ENCODE measurements at regions not wholly inside any gene's neighbourhood (a gene's known extent, or its start where the extent isn't known, plus 50 kb on each side); places are given as distances from the start of the nearest gene placed in this dataset.

- TF ChIP-seq ZBTB11 (CRISPR knock-in tag; IDR thresholded peaks at IDR 0.05) (no peak), POLR2AphosphoS2 (IDR thresholded peaks at IDR 0.05; ENCODE audit: low read depth, low read length) (no peak), MEF2B (IDR thresholded peaks at IDR 0.05; ENCODE audit: partially characterized antibody, poor library complexity, severe bottlenecking) (no peak), KDM1A (IDR thresholded peaks at IDR 0.05; ENCODE audit: borderline replicate concordance) (no peak), HCFC1 (IDR thresholded peaks at IDR 0.05; ENCODE audit: low read length) (no peak)
Measured at GRCh38 chr4:97309121-97309520, 834.2 kb downstream of the STPG2 start (continued).

- 0% methylated on average over 2 of the region's 2 CpGs for WGBS (ENCODE audit: insufficient coverage, insufficient replicate concordance, low lambda C conversion rate, missing lambda C conversion rate)
- DNase-seq (ENCODE audit: low read depth, low spot score) (no peak), ATAC-seq (no peak), FAIRE-seq (no peak)
- ChIA-PET POLR2A (no interaction called here), RAD21 (ENCODE audit: unreplicated experiment) (no interaction called here), SMC1A (ENCODE audit: uncharacterized antibody, unreplicated experiment) (no interaction called here), CTCF (no interaction called here)
- Histone ChIP-seq H3K4me1 (ENCODE audit: control insufficient read depth, insufficient read depth, low read length) (no peaks in the 10 kb centered on the region), H4K20me1 (ENCODE audit: control insufficient read depth, insufficient read depth) (no peaks in the 10 kb centered on the region), H3K9me3 (replicated peaks; ENCODE audit: control insufficient read depth, insufficient read depth, low read length) (no peaks in the 10 kb centered on the region), H3K79me2 (ENCODE audit: control insufficient read depth, insufficient read depth, low read length) (no peaks in the 10 kb centered on the region), H2AFZ (ENCODE audit: control insufficient read depth, low read depth, low read length) (no peak overlapping the region), H3K36me3 (ENCODE audit: control insufficient read depth in 2 of 2, insufficient read depth in 2 of 2, low read length in 1 of 2) (no peaks in the 10 kb centered on the region), H3K9ac (ENCODE audit: control insufficient read depth, insufficient read depth, low read length) (no peak overlapping the region), H3K27me3 (replicated peaks in 1 of 2; ENCODE audit: control insufficient read depth in 2 of 2, insufficient read depth in 2 of 2, low read length in 1 of 2) (no peaks in the 10 kb centered on the region), H3K4me2 (ENCODE audit: control insufficient read depth, insufficient read depth) (no peak overlapping the region), H3K4me3 (no peak overlapping the region), H3K27ac (ENCODE audit: control insufficient read depth, insufficient read depth) (no peak overlapping the region)
- BruUV-seq (replicated peaks): no TSS peak
- in situ Hi-C loops (cut with MboI): no loop called here
- intact Hi-C loops (cut with micrococcal nuclease; ENCODE audit: unreplicated experiment): no loop called here
- no peak for TF ChIP-seq STAT1 (conservative IDR thresholded peaks at IDR 0.05)
- TF ChIP-seq ETV6 (conservative IDR thresholded peaks at IDR 0.05 in 1 of 2, IDR thresholded peaks at IDR 0.05 in 1 of 2; ENCODE audit: borderline replicate concordance in 1 of 2, low read depth in 1 of 2): no peak
- TF ChIP-seq MEF2A (IDR thresholded peaks at IDR 0.05; ENCODE audit: insufficient read depth, low read depth, low read length): no peak
- TF ChIP-seq SUZ12 (IDR thresholded peaks at IDR 0.05; ENCODE audit: unreplicated experiment): no peak
- TF ChIP-seq HSF1 (IDR thresholded peaks at IDR 0.05; ENCODE audit: low read depth, low read length): no peak
Measured at GRCh38 chr4:97317201-97317600, 826.1 kb downstream of the STPG2 start.

Data from GM12878 (cell line).